ENCODE measurements at regions not wholly inside any gene's neighbourhood (a gene's known extent, or its start where the extent isn't known, plus 50 kb on each side); places are given as distances from the start of the nearest gene placed in this dataset.

GRCh38 chr20:12925863-12926793 is 82.6 kb upstream of the SPTLC3 start:
- Histone ChIP-seq H3K9me3 (ENCODE audit: insufficient read depth, low read length) (no peaks in the 10 kb centered on the region), H3K27ac (ENCODE audit: low read depth, low read length) (no peak overlapping the region), H3K4me3 (ENCODE audit: insufficient read depth, low read length, poor library complexity, severe bottlenecking) (no peak overlapping the region), H3F3A (ENCODE audit: insufficient read depth) (no peaks in the 10 kb centered on the region), H3K4me2 (ENCODE audit: low read depth, low read length, poor library complexity, severe bottlenecking) (no peak overlapping the region), H2AFZ (ENCODE audit: low read depth, low read length, severe bottlenecking) (no peak overlapping the region), H3K79me2 (ENCODE audit: insufficient read depth, low read length) (no peaks in the 10 kb centered on the region), H3K27me3 (ENCODE audit: low read length) (no peaks in the 10 kb centered on the region), H3K9me2 (replicated peaks; ENCODE audit: insufficient read depth, low read length) (no peaks in the 10 kb centered on the region), H3K36me3 (ENCODE audit: low read length) (no peaks in the 10 kb centered on the region), H3K9ac (ENCODE audit: low read length) (no peak overlapping the region), H4K20me1 (ENCODE audit: low read depth, low read length) (no peaks in the 10 kb centered on the region)
- no peak for TF ChIP-seq CTCF (IDR thresholded peaks at IDR 0.05; ENCODE audit: insufficient read depth, low read length, poor library complexity, severe bottlenecking)
- TF ChIP-seq EZH2phosphoT487 (conservative IDR thresholded peaks at IDR 0.05; ENCODE audit: low read length) = no peak

- H3K36me3 ChIP-seq (ENCODE audit: low read length) = no peaks in the 10 kb centered on the region
- H4K20me1 ChIP-seq (ENCODE audit: low read depth, low read length) = no peaks in the 10 kb centered on the region
- no peaks in the 10 kb centered on the region for H3K27me3 ChIP-seq (ENCODE audit: low read length)
- no peaks in the 10 kb centered on the region for H3K9me2 ChIP-seq (replicated peaks; ENCODE audit: insufficient read depth, low read length)
- H2AFZ ChIP-seq (ENCODE audit: low read depth, low read length, severe bottlenecking) = no peak overlapping the region
- no peak overlapping the region for H3K9ac ChIP-seq (ENCODE audit: low read length)
- H3K9me3 ChIP-seq (ENCODE audit: insufficient read depth, low read length) = no peaks in the 10 kb centered on the region
- H3K79me2 ChIP-seq (ENCODE audit: insufficient read depth, low read length) = no peaks in the 10 kb centered on the region
- H3F3A ChIP-seq (ENCODE audit: insufficient read depth) = no peaks in the 10 kb centered on the region
- H3K4me2 ChIP-seq (ENCODE audit: low read depth, low read length, poor library complexity, severe bottlenecking) = no peak overlapping the region
- TF ChIP-seq CTCF (IDR thresholded peaks at IDR 0.05; ENCODE audit: insufficient read depth, low read length, poor library complexity, severe bottlenecking) (no peak), EZH2phosphoT487 (conservative IDR thresholded peaks at IDR 0.05; ENCODE audit: low read length) (no peak)
- no peak overlapping the region for H3K27ac ChIP-seq (ENCODE audit: low read depth, low read length)
- no peak overlapping the region for H3K4me3 ChIP-seq (ENCODE audit: insufficient read depth, low read length, poor library complexity, severe bottlenecking)
Observed at GRCh38 chr20:12927489-12927888, 81.3 kb upstream of the SPTLC3 start.

DNA sequence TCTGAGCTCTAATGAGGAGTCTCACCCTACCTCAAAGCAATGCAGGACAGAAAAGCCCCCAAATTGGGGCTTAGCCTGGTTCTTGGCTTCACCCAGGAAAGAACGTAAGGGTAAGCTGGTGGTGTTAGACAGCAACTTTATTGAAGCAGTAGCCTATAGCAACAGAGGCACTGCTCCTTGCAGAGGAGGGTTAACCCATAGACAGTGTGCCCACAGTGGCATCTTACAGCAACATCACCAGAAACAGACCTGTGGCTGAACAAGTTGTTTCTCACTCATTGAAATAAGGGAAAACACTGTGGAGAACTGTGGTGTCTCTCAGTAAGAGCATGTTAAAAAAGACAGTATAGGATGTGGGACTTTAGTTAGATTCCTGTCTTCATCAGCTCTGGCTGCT is 80.4 kb upstream of the SPTLC3 start:
- Histone ChIP-seq H3K27ac (ENCODE audit: low read depth, low read length) (no peak overlapping the region), H3K4me2 (ENCODE audit: low read depth, low read length, poor library complexity, severe bottlenecking) (no peak overlapping the region), H3K79me2 (ENCODE audit: insufficient read depth, low read length) (no peaks in the 10 kb centered on the region), H4K20me1 (ENCODE audit: low read depth, low read length) (no peaks in the 10 kb centered on the region), H3F3A (ENCODE audit: insufficient read depth) (no peaks in the 10 kb centered on the region), H3K36me3 (ENCODE audit: low read length) (no peaks in the 10 kb centered on the region), H3K27me3 (ENCODE audit: low read length) (no peaks in the 10 kb centered on the region), H2AFZ (ENCODE audit: low read depth, low read length, severe bottlenecking) (no peak overlapping the region), H3K9me2 (replicated peaks; ENCODE audit: insufficient read depth, low read length) (no peaks in the 10 kb centered on the region), H3K9me3 (ENCODE audit: insufficient read depth, low read length) (no peaks in the 10 kb centered on the region), H3K4me3 (ENCODE audit: insufficient read depth, low read length, poor library complexity, severe bottlenecking) (no peak overlapping the region), H3K9ac (ENCODE audit: low read length) (no peak overlapping the region)
- no peak for TF ChIP-seq CTCF (IDR thresholded peaks at IDR 0.05; ENCODE audit: insufficient read depth, low read length, poor library complexity, severe bottlenecking)
- TF ChIP-seq EZH2phosphoT487 (conservative IDR thresholded peaks at IDR 0.05; ENCODE audit: low read length) = no peak
